Activated CD8-positive, alpha-beta memory T cell treated with anti-CD3 and anti-CD28 coated beads for 4 hours (primary cell): ENCODE measurements at regions not wholly inside any gene's neighbourhood (a gene's known extent, or its start where the extent isn't known, plus 50 kb on each side); places are given as distances from the start of the nearest gene placed in this dataset.
"Not testable (repeated sequence)": the region's sequence is repeated elsewhere in the genome, so short reads cannot be mapped to it uniquely, and the experiment has no call there.

Experiments used
- DNase-seq, 2 donors: peaks; one replicate each; pipeline ENCODE4 v3.0.0-alpha.2; 2020; ENCODE audit warnings: low read depth in 2 of 2

GRCh38 chr13:90867336-90867683 lies 480.2 kb upstream of the MIR17HG start:
- no peak for DNase-seq

GRCh38 chr13:90868321-90868920 lies 479.1 kb upstream of the MIR17HG start:
- no peak for DNase-seq

GRCh38 chr13:90869580-90869979 lies 477.9 kb upstream of the MIR17HG start:
- no peak for DNase-seq

GRCh38 chr13:90872491-90873025 lies 474.9 kb upstream of the MIR17HG start:
- no peak for DNase-seq

- no peak for DNase-seq
Measured at GRCh38 chr13:90880790-90881189, 466.7 kb upstream of the MIR17HG start.

GRCh38 chr13:90882551-90882950 lies 464.9 kb upstream of the MIR17HG start:
- no peak for DNase-seq

GRCh38 chr13:90883592-90883991 lies 463.9 kb upstream of the MIR17HG start:
- no peak for DNase-seq

- DNase-seq = no peak
Measured at GRCh38 chr13:90884066-90884465, 463.4 kb upstream of the MIR17HG start.

- no peak for DNase-seq
Measured at GRCh38 chr13:90889906-90890834, 457.3 kb upstream of the MIR17HG start.

- DNase-seq = no peak
Measured at GRCh38 chr13:90891329-90891728, 456.2 kb upstream of the MIR17HG start.

GRCh38 chr13:90893199-90893598 lies 454.3 kb upstream of the MIR17HG start:
- DNase-seq = not testable (repeated sequence)

- no peak for DNase-seq
Measured at GRCh38 chr13:90896002-90896401, 451.5 kb upstream of the MIR17HG start.

GRCh38 chr13:90898811-90899210 lies 448.7 kb upstream of the MIR17HG start:
- DNase-seq = no peak

- no peak for DNase-seq
Measured at GRCh38 chr13:90899416-90899815, 448.1 kb upstream of the MIR17HG start.

GRCh38 chr13:90902255-90902654 lies 445.2 kb upstream of the MIR17HG start:
- DNase-seq = no peak

- DNase-seq = no peak
Measured at GRCh38 chr13:90906554-90906953, 440.9 kb upstream of the MIR17HG start.

- no peak for DNase-seq
Measured at GRCh38 chr13:90908792-90909191, 438.7 kb upstream of the MIR17HG start.

GRCh38 chr13:90910018-90910639 lies 437.4 kb upstream of the MIR17HG start:
- DNase-seq = no peak

GRCh38 chr13:90912247-90912646 lies 435.2 kb upstream of the MIR17HG start:
- DNase-seq = no peak

GRCh38 chr13:90918536-90918935 lies 429.0 kb upstream of the MIR17HG start:
- no peak for DNase-seq

GRCh38 chr13:90919153-90919552 lies 428.3 kb upstream of the MIR17HG start:
- DNase-seq = no peak

- DNase-seq = no peak
Measured at GRCh38 chr13:90926459-90926858, 421.0 kb upstream of the MIR17HG start.

GRCh38 chr13:90928109-90928508 lies 419.4 kb upstream of the MIR17HG start:
- DNase-seq = no peak
